CD14-positive monocyte (primary cell): ENCODE measurements at regions not wholly inside any gene's neighbourhood (a gene's known extent, or its start where the extent isn't known, plus 50 kb on each side); places are given as distances from the start of the nearest gene placed in this dataset.

Experiments
- DNase-seq, 3 donors: peaks; one replicate each; pipeline ENCODE4 v3.0.0-alpha.2; 2011 to 2022
- H2AFZ ChIP-seq: 2 replicates; pipeline ENCODE4 v1.6.0; 2012; ENCODE audit warnings: mild to moderate bottlenecking, low read depth, low read length, inconsistent platforms; ENCODE audit not compliant: insufficient read depth, poor library complexity, severe bottlenecking
- H3K27ac ChIP-seq, 2 donors: 1 replicate in 1 of 2; 2 replicates in 1 of 2; pipeline ENCODE4 v1.5.1; 2012 to 2013; ENCODE audit warnings: low read length in 2 of 2, control low read depth in 1 of 2, inconsistent platforms in 1 of 2, low read depth in 1 of 2, mild to moderate bottlenecking in 1 of 2
- H3K27me3 ChIP-seq, 2 donors: one replicate each; pipeline versions ENCODE4 v1.6.0 to v1.6.1; 2011 to 2013; ENCODE audit warnings: low read length in 2 of 2; ENCODE audit not compliant: control insufficient read depth in 2 of 2, insufficient read depth in 2 of 2
- H3K36me3 ChIP-seq, 2 donors: replicated peaks in 1 of 2; 1 replicate in 1 of 2; 2 replicates in 1 of 2; pipeline versions ENCODE4 v1.5.1 to v1.6.1; 2012 to 2013; ENCODE audit warnings: low read length in 2 of 2, control low read depth in 1 of 2, inconsistent platforms in 1 of 2, mild to moderate bottlenecking in 1 of 2; ENCODE audit not compliant: insufficient read depth in 2 of 2, control insufficient read depth in 1 of 2
- H3K4me1 ChIP-seq, 2 donors: 1 replicate in 1 of 2; 2 replicates in 1 of 2; pipeline versions ENCODE4 v1.5.1 to v1.6.1; 2012 to 2013; ENCODE audit warnings: low read length in 2 of 2, control low read depth in 1 of 2, inconsistent platforms in 1 of 2, mild to moderate bottlenecking in 1 of 2, moderate library complexity in 1 of 2; ENCODE audit not compliant: insufficient read depth in 2 of 2, control insufficient read depth in 1 of 2
- H3K4me2 ChIP-seq: replicated peaks from 2 replicates; pipeline ENCODE3; 2012; ENCODE audit warnings: low read length, moderate library complexity, mild to moderate bottlenecking; ENCODE audit not compliant: poor library complexity, severe bottlenecking; ENCODE audit errors: extremely low read depth
- H3K4me3 ChIP-seq, 3 experiments: fragments of 200-600 bp in 1 of 3; sonication (generic) in 1 of 3; replicated peaks in 1 of 3; 1 replicate in 2 of 3; 2 replicates in 1 of 3; pipeline ENCODE4 v1.5.1; 2011 to 2013; ENCODE audit warnings: low read length in 3 of 3, mild to moderate bottlenecking in 3 of 3, control low read depth in 2 of 3, low read depth in 2 of 3, inconsistent platforms in 1 of 3, moderate library complexity in 1 of 3
- H3K79me2 ChIP-seq: 2 replicates; pipeline ENCODE4 v1.6.0; 2012; ENCODE audit warnings: mild to moderate bottlenecking, control low read depth, inconsistent platforms, low read length, moderate library complexity; ENCODE audit not compliant: insufficient read depth
- H3K9ac ChIP-seq: 2 replicates; pipeline ENCODE4 v1.6.0; 2017; ENCODE audit warnings: low read length, mild to moderate bottlenecking; ENCODE audit not compliant: insufficient read depth, poor library complexity, severe bottlenecking
- H3K9me3 ChIP-seq, 2 donors: replicated peaks in 1 of 2; 1 replicate in 1 of 2; 2 replicates in 1 of 2; pipeline versions ENCODE4 v1.5.1 to v1.6.1; 2012 to 2013; ENCODE audit warnings: low read length in 2 of 2, control low read depth in 1 of 2; ENCODE audit not compliant: control insufficient read depth in 1 of 2, insufficient read depth in 1 of 2
- H4K20me1 ChIP-seq: 2 replicates; pipeline ENCODE4 v1.6.0; 2012; ENCODE audit warnings: mild to moderate bottlenecking, low read length, control low read depth, moderate library complexity; ENCODE audit not compliant: insufficient read depth
- H3K27ac Mint-ChIP-seq, 7 donors: one replicate each; pipeline ENCODE4 v1.8.0; 2020; ENCODE audit warnings: mild to moderate bottlenecking in 7 of 7, mixed read lengths in 7 of 7, moderate library complexity in 6 of 7, inconsistent platforms in 2 of 7
- H3K27me3 Mint-ChIP-seq, 3 donors: one replicate each; pipeline ENCODE4 v1.8.0; 2021 to 2022; ENCODE audit warnings: low read depth in 3 of 3, mild to moderate bottlenecking in 3 of 3, mixed read lengths in 3 of 3, moderate library complexity in 3 of 3, inconsistent platforms in 1 of 3
- H3K36me3 Mint-ChIP-seq, 2 donors: one replicate each; pipeline ENCODE4 v1.8.0; 2020; ENCODE audit warnings: mixed read lengths in 2 of 2, inconsistent platforms in 1 of 2, mild to moderate bottlenecking in 1 of 2
- H3K4me1 Mint-ChIP-seq: one replicate; pipeline ENCODE4 v1.8.0; 2020; ENCODE audit warnings: mild to moderate bottlenecking, mixed read lengths
- H3K4me3 Mint-ChIP-seq, 2 donors: one replicate each; pipeline ENCODE4 v1.8.0; 2020; ENCODE audit warnings: mild to moderate bottlenecking in 2 of 2, mixed read lengths in 2 of 2, moderate library complexity in 1 of 2
- H3K9me3 Mint-ChIP-seq, 7 donors: one replicate each; pipeline ENCODE4 v1.8.0; 2020 to 2022; ENCODE audit warnings: mixed read lengths in 7 of 7, mild to moderate bottlenecking in 6 of 7, moderate library complexity in 6 of 7, inconsistent platforms in 2 of 7
- CTCF ChIP-seq: fragments of 200-600 bp; IDR thresholded peaks from one replicate; pipeline ENCODE4 v1.8.0; 2022; ENCODE audit warnings: antibody characterized with exemption, mild to moderate bottlenecking
- WGBS: methylation state at CpG from one replicate; pipeline ENCODE4 v1.1.5; 2013; ENCODE audit warnings: missing lambda C conversion rate; ENCODE audit not compliant: insufficient coverage; 5-methylcytosine and 5-hydroxymethylcytosine counted together
- intact Hi-C, 2 donors: fragments of 100-400 bp; cut with micrococcal nuclease; formaldehyde crosslinking; loops; one replicate each; pipeline versions ENCODE4 v1.15.0 to v1.15.1; 2023

DNA sequence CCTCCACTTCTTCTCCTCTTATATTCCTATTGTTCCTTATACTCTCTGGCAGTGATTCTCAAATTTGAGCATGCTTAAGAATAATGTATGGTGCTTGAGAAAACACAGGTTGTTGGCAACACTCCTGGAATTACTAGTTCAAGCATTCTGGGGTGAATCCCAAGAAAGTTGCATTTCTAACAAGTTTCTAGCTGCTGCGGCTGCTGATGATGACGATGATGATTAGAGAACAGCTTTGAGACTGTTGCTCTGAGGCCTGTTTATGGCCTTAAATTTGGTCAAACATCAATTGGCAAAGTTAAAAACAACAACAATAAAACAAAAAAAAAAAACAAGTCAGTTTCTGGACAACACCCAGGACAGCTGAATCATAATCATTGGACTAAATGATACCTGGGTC is 961.9 kb downstream of the CDH11 start:
- Mint-ChIP-seq H3K4me1 (no peaks in the 10 kb centered on the region), H3K4me3 (no peak overlapping the region), H3K36me3 (no peaks in the 10 kb centered on the region), H3K9me3 (peaks cover 0 to 4% (median 0%) of the 10 kb centered on the region in 7 donors), H3K27me3 (no peaks in the 10 kb centered on the region), H3K27ac (no peak overlapping the region)
- no peaks in the 10 kb centered on the region for H4K20me1 ChIP-seq
- H3K4me1 ChIP-seq, result no peaks in the 10 kb centered on the region
- no peaks in the 10 kb centered on the region for H3K36me3 ChIP-seq
- H3K27me3 ChIP-seq, result no peaks in the 10 kb centered on the region
- no peak overlapping the region for H3K4me2 ChIP-seq
- no peak overlapping the region for H3K4me3 ChIP-seq
- no peak overlapping the region for H2AFZ ChIP-seq
- no peak overlapping the region for H3K9ac ChIP-seq
- H3K79me2 ChIP-seq, result no peaks in the 10 kb centered on the region
- no peak for TF ChIP-seq CTCF
- no peak for DNase-seq
- no peak overlapping the region for H3K27ac ChIP-seq
- intact Hi-C loops, result no loop called here
- WGBS, result no CpG with 5 or more reads among the region's 2 CpGs
- no peaks in the 10 kb centered on the region for H3K9me3 ChIP-seq

- no peak for TF ChIP-seq CTCF
- no peaks in the 10 kb centered on the region for H3K4me1 Mint-ChIP-seq
- H3K27ac Mint-ChIP-seq, result no peak overlapping the region
- H3K79me2 ChIP-seq, result no peaks in the 10 kb centered on the region
- H3K36me3 Mint-ChIP-seq, result no peaks in the 10 kb centered on the region
- no peak overlapping the region for H3K27ac ChIP-seq
- H3K4me3 ChIP-seq, result no peak overlapping the region
- no peaks in the 10 kb centered on the region for H4K20me1 ChIP-seq
- H2AFZ ChIP-seq, result no peak overlapping the region
- no peaks in the 10 kb centered on the region for H3K36me3 ChIP-seq
- intact Hi-C loops, result no loop called here
- no peak overlapping the region for H3K9ac ChIP-seq
- no peaks in the 10 kb centered on the region for H3K4me1 ChIP-seq
- no peak overlapping the region for H3K4me2 ChIP-seq
- no peak for DNase-seq
- WGBS, result 89% methylated on average over 1 of the region's 2 CpGs
- H3K27me3 ChIP-seq, result no peaks in the 10 kb centered on the region
- H3K9me3 ChIP-seq, result no peaks in the 10 kb centered on the region
- no peak overlapping the region for H3K4me3 Mint-ChIP-seq
- peaks cover 0 to 4% (median 0%) of the 10 kb centered on the region in 7 donors for H3K9me3 Mint-ChIP-seq
- peaks cover 0 to 1% (median 0%) of the 10 kb centered on the region in 3 donors for H3K27me3 Mint-ChIP-seq
Measured at GRCh38 chr16:64158941-64159588, 962.8 kb downstream of the CDH11 start.
